ENCODE measurements at regions not wholly inside any gene's neighbourhood (a gene's known extent, or its start where the extent isn't known, plus 50 kb on each side); places are given as distances from the start of the nearest gene placed in this dataset.

DNA sequence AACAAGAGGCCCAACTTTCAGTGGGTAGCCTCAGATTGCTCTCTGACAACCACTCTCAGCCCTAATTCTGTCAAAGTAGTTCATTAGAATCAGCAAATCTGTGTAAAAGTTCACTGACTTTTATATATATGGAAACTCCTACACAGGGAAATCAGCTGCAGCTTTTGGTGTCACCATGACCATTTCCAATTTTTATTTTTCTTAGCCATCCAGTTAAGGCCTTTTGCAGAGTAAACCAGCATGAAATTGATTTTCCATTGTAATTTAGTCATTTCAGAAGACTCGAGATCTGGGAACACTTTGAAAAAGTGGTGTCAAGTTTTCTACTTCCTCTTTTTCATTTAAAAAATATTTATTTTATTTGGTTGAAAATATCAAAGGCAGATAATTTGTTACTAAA is 263.2 kb downstream of the TMEM182 start:
- Histone ChIP-seq H3K4me3 (no peak overlapping the region), H3K4me1 (no peaks in the 10 kb centered on the region), H3K27me3 (no peaks in the 10 kb centered on the region), H3K27ac (no peak overlapping the region), H3K36me3 (no peaks in the 10 kb centered on the region), H3K9me3 (no peaks in the 10 kb centered on the region)
- DNase-seq = no peak
- TF ChIP-seq, protein P1, sequence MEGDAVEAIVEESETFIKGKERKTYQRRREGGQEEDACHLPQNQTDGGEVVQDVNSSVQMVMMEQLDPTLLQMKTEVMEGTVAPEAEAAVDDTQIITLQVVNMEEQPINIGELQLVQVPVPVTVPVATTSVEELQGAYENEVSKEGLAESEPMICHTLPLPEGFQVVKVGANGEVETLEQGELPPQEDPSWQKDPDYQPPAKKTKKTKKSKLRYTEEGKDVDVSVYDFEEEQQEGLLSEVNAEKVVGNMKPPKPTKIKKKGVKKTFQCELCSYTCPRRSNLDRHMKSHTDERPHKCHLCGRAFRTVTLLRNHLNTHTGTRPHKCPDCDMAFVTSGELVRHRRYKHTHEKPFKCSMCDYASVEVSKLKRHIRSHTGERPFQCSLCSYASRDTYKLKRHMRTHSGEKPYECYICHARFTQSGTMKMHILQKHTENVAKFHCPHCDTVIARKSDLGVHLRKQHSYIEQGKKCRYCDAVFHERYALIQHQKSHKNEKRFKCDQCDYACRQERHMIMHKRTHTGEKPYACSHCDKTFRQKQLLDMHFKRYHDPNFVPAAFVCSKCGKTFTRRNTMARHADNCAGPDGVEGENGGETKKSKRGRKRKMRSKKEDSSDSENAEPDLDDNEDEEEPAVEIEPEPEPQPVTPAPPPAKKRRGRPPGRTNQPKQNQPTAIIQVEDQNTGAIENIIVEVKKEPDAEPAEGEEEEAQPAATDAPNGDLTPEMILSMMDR (IDR thresholded peaks at IDR 0.05) = no peak
- no peak for TF ChIP-seq POLR2A (IDR thresholded peaks at IDR 0.05)

DNA sequence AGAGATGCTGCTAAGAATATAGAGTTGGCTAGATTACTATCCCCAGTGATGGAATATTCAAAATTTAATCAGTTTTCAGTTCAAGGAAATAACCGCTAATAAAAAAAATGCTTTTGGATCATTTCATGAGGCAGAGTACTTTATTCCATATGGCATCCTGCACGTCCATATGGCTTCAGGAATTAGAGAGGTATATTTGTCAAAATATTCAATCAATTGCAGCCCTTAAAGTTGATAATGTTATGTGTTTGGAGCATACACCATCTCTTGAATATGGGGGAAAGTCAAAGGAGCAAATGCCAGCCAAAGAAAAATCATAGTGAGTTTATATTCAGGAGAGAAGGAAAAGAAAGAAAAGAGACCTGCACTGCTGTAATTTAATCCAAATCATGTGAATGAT is 266.4 kb downstream of the TMEM182 start:
- Histone ChIP-seq H3K4me3 (no peak overlapping the region), H3K4me1 (no peaks in the 10 kb centered on the region), H3K9me3 (no peaks in the 10 kb centered on the region), H3K36me3 (no peaks in the 10 kb centered on the region), H3K27ac (no peak overlapping the region), H3K27me3 (no peaks in the 10 kb centered on the region)
- no peak for TF ChIP-seq POLR2A (IDR thresholded peaks at IDR 0.05)
- DNase-seq = no peak
